ENCODE measurements at regions not wholly inside any gene's neighbourhood (a gene's known extent, or its start where the extent isn't known, plus 50 kb on each side); places are given as distances from the start of the nearest gene placed in this dataset.

DNA sequence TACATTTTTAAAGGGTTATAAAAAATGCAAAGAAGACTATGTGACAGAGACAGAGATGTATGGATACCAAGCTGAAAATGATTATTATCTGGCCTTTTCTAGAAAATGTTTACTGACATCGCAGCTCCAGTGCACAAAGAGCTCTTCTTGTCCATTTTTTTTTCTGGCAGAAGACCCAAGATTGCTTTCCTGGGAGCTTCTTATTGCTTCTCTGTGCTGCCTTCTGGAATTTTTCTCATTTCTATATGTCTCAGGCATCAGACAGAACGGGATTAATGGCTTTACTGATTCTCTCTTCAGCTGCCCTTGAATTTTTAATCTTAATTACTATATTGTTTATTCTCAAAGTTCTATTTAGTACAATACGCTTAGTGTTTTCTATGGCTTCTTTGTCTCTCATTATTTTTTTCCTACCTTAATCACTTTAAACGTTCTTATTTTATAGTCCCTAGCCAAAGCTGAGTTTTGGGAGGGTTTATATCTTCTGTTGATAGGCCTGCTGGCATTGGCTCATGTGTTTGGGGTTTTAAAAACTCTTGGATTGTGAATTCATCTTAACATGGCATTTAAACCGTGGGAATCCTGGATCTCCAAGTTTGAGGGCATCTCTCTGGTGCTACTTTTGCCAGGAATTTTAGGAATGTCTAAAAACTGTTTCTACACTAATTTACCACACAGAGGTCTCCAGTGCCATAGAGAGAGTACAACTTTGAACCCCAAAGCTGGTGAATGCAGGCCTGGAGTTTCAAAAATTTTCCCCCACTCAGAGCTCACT is 138.9 kb upstream of the LNX1 start:
- no peak overlapping the region for H3K27ac ChIP-seq (ENCODE audit: low read length)
- H3K9me3 ChIP-seq (replicated peaks; ENCODE audit: insufficient read depth, low read length) = no peaks in the 10 kb centered on the region
- H3K36me3 ChIP-seq (replicated peaks; ENCODE audit: insufficient read depth, low read length) = no peaks in the 10 kb centered on the region
- no peaks in the 10 kb centered on the region for H4K20me1 ChIP-seq (ENCODE audit: insufficient read depth, low read length)
- no peak overlapping the region for H3K9ac ChIP-seq (ENCODE audit: low read length)
- TF ChIP-seq, protein P1, sequence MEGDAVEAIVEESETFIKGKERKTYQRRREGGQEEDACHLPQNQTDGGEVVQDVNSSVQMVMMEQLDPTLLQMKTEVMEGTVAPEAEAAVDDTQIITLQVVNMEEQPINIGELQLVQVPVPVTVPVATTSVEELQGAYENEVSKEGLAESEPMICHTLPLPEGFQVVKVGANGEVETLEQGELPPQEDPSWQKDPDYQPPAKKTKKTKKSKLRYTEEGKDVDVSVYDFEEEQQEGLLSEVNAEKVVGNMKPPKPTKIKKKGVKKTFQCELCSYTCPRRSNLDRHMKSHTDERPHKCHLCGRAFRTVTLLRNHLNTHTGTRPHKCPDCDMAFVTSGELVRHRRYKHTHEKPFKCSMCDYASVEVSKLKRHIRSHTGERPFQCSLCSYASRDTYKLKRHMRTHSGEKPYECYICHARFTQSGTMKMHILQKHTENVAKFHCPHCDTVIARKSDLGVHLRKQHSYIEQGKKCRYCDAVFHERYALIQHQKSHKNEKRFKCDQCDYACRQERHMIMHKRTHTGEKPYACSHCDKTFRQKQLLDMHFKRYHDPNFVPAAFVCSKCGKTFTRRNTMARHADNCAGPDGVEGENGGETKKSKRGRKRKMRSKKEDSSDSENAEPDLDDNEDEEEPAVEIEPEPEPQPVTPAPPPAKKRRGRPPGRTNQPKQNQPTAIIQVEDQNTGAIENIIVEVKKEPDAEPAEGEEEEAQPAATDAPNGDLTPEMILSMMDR (IDR thresholded peaks at IDR 0.05; ENCODE audit: low read length) = no peak
- no peak for TF ChIP-seq EZH2 (optimal IDR thresholded peaks at IDR 0.05; ENCODE audit: low read depth, low read length)
- no peak for TF ChIP-seq EZH2phosphoT487 (IDR thresholded peaks at IDR 0.05; ENCODE audit: low read length)
- no peaks in the 10 kb centered on the region for H3K4me1 ChIP-seq (ENCODE audit: low read length)
- H3K79me2 ChIP-seq (ENCODE audit: low read length) = no peaks in the 10 kb centered on the region
- no peaks in the 10 kb centered on the region for H3F3A ChIP-seq (ENCODE audit: insufficient read depth, low read length)
- DNase-seq = no peak
- H3K27me3 ChIP-seq (replicated peaks; ENCODE audit: insufficient read depth, low read length) = no peaks in the 10 kb centered on the region
- H3K9me2 ChIP-seq (replicated peaks; ENCODE audit: insufficient read depth, low read length) = no peaks in the 10 kb centered on the region
- no peak overlapping the region for H2AFZ ChIP-seq (ENCODE audit: low read length)
- no peak overlapping the region for H3K4me3 ChIP-seq (ENCODE audit: low read length)
- no peak overlapping the region for H3K4me2 ChIP-seq (ENCODE audit: low read depth, low read length)

- no peaks in the 10 kb centered on the region for H3K4me1 ChIP-seq (ENCODE audit: low read length)
- H3K9me2 ChIP-seq (replicated peaks; ENCODE audit: insufficient read depth, low read length) = no peaks in the 10 kb centered on the region
- no peaks in the 10 kb centered on the region for H3K79me2 ChIP-seq (ENCODE audit: low read length)
- H3F3A ChIP-seq (ENCODE audit: insufficient read depth, low read length) = no peaks in the 10 kb centered on the region
- no peak for DNase-seq
- H3K27ac ChIP-seq (ENCODE audit: low read length) = no peak overlapping the region
- TF ChIP-seq EZH2phosphoT487 (IDR thresholded peaks at IDR 0.05; ENCODE audit: low read length) = no peak
- TF ChIP-seq, protein P1 (IDR thresholded peaks at IDR 0.05; ENCODE audit: low read length) = no peak
- TF ChIP-seq EZH2 (optimal IDR thresholded peaks at IDR 0.05; ENCODE audit: low read depth, low read length) = no peak
- H3K27me3 ChIP-seq (replicated peaks; ENCODE audit: insufficient read depth, low read length) = no peaks in the 10 kb centered on the region
- no peak overlapping the region for H3K4me3 ChIP-seq (ENCODE audit: low read length)
- H3K36me3 ChIP-seq (replicated peaks; ENCODE audit: insufficient read depth, low read length) = no peaks in the 10 kb centered on the region
- H4K20me1 ChIP-seq (ENCODE audit: insufficient read depth, low read length) = no peaks in the 10 kb centered on the region
- no peak overlapping the region for H2AFZ ChIP-seq (ENCODE audit: low read length)
- no peak overlapping the region for H3K9ac ChIP-seq (ENCODE audit: low read length)
- H3K4me2 ChIP-seq (ENCODE audit: low read depth, low read length) = no peak overlapping the region
- no peaks in the 10 kb centered on the region for H3K9me3 ChIP-seq (replicated peaks; ENCODE audit: insufficient read depth, low read length)
Measured at GRCh38 chr4:53722110-53722509, 130.8 kb upstream of the LNX1 start.

- Histone ChIP-seq H3K36me3 (replicated peaks; ENCODE audit: insufficient read depth, low read length) (no peaks in the 10 kb centered on the region), H3K27me3 (replicated peaks; ENCODE audit: insufficient read depth, low read length) (no peaks in the 10 kb centered on the region), H3K4me1 (ENCODE audit: low read length) (no peaks in the 10 kb centered on the region), H4K20me1 (ENCODE audit: insufficient read depth, low read length) (no peaks in the 10 kb centered on the region), H3K79me2 (ENCODE audit: low read length) (no peaks in the 10 kb centered on the region), H3K4me2 (ENCODE audit: low read depth, low read length) (no peak overlapping the region), H2AFZ (ENCODE audit: low read length) (no peak overlapping the region), H3F3A (ENCODE audit: insufficient read depth, low read length) (no peaks in the 10 kb centered on the region), H3K4me3 (ENCODE audit: low read length) (no peak overlapping the region), H3K9me3 (replicated peaks; ENCODE audit: insufficient read depth, low read length) (no peaks in the 10 kb centered on the region), H3K9ac (ENCODE audit: low read length) (no peak overlapping the region), H3K9me2 (replicated peaks; ENCODE audit: insufficient read depth, low read length) (no peaks in the 10 kb centered on the region), H3K27ac (ENCODE audit: low read length) (no peak overlapping the region)
- DNase-seq = no peak
- TF ChIP-seq, protein P1 (IDR thresholded peaks at IDR 0.05; ENCODE audit: low read length) = no peak
- TF ChIP-seq EZH2 (optimal IDR thresholded peaks at IDR 0.05; ENCODE audit: low read depth, low read length) (no peak), EZH2phosphoT487 (IDR thresholded peaks at IDR 0.05; ENCODE audit: low read length) (no peak)
Measured at GRCh38 chr4:53721263-53721662, 130.0 kb upstream of the LNX1 start.
